Thyroid gland (tissue), 4 donors: ENCODE measurements at regions not wholly inside any gene's neighbourhood (a gene's known extent, or its start where the extent isn't known, plus 50 kb on each side); places are given as distances from the start of the nearest gene placed in this dataset.

ENCODE experiments used
- POLR2A ChIP-seq, 2 donors: fragments of 450-650 bp; IDR thresholded peaks; one replicate each; pipeline ENCODE4 v1.6.1; 2017; ENCODE audit warnings: antibody characterized with exemption in 2 of 2, mild to moderate bottlenecking in 2 of 2, moderate library complexity in 1 of 2
- TF ChIP-seq, protein P1 (sequence below), 6 experiments: fragments of 200-600 bp in 3 of 6; fragments of 450-650 bp in 3 of 6; sonication (generic) in 3 of 6; IDR thresholded peaks; one replicate each; pipeline ENCODE4 v1.5.1; 2016 to 2019; ENCODE audit warnings: antibody characterized with exemption in 6 of 6, mild to moderate bottlenecking in 2 of 6, inconsistent platforms in 1 of 6, moderate library complexity in 1 of 6

DNA sequence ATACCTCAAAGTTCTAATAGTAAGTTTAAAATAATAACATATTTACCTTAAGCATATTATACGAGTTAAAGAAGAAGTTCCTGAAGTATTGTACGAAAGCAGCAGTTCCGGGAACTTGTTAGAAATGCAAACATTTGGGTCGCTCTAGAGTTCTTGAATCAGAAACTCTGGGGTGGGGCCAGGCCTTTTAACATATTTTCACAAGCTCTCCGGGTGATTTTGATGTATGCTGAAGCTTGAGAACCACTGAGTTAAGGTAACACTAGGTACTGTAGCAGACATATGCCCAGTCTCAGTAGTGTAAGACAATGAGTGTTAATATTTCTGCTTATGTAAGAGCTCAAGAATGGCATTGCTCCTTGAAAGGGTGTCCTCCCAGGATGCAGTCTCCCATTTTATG lies 461.1 kb downstream of the C3orf38 start:
- TF ChIP-seq, protein P1, sequence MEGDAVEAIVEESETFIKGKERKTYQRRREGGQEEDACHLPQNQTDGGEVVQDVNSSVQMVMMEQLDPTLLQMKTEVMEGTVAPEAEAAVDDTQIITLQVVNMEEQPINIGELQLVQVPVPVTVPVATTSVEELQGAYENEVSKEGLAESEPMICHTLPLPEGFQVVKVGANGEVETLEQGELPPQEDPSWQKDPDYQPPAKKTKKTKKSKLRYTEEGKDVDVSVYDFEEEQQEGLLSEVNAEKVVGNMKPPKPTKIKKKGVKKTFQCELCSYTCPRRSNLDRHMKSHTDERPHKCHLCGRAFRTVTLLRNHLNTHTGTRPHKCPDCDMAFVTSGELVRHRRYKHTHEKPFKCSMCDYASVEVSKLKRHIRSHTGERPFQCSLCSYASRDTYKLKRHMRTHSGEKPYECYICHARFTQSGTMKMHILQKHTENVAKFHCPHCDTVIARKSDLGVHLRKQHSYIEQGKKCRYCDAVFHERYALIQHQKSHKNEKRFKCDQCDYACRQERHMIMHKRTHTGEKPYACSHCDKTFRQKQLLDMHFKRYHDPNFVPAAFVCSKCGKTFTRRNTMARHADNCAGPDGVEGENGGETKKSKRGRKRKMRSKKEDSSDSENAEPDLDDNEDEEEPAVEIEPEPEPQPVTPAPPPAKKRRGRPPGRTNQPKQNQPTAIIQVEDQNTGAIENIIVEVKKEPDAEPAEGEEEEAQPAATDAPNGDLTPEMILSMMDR (IDR thresholded peaks at IDR 0.05): no peak
- no peak for TF ChIP-seq POLR2A (IDR thresholded peaks at IDR 0.05)
